ENCODE measurements at regions not wholly inside any gene's neighbourhood (a gene's known extent, or its start where the extent isn't known, plus 50 kb on each side); places are given as distances from the start of the nearest gene placed in this dataset.

DNA sequence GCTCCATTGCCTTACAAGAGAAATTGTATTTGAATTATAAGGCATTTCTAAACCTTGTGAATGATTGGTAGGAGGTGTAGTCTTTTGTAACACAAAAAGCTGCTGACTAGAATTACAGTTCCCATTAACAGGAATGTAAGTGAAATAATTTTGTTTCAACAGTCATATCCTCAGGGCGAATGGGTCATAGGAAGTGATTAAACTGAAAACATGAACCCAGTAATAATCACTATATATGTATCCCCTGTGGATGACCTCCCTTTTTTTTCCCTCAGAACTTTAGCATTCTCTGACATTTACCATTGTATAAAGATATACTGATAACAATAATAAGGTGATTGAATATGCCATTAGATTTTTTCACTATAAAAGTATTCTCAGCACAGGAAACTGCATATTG, 312.3 kb downstream of the ATP23 start:
- TF ChIP-seq, protein P1, sequence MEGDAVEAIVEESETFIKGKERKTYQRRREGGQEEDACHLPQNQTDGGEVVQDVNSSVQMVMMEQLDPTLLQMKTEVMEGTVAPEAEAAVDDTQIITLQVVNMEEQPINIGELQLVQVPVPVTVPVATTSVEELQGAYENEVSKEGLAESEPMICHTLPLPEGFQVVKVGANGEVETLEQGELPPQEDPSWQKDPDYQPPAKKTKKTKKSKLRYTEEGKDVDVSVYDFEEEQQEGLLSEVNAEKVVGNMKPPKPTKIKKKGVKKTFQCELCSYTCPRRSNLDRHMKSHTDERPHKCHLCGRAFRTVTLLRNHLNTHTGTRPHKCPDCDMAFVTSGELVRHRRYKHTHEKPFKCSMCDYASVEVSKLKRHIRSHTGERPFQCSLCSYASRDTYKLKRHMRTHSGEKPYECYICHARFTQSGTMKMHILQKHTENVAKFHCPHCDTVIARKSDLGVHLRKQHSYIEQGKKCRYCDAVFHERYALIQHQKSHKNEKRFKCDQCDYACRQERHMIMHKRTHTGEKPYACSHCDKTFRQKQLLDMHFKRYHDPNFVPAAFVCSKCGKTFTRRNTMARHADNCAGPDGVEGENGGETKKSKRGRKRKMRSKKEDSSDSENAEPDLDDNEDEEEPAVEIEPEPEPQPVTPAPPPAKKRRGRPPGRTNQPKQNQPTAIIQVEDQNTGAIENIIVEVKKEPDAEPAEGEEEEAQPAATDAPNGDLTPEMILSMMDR (IDR thresholded peaks at IDR 0.05) = no peak

GRCh38 chr12:58254463-58255100, 313.2 kb downstream of the ATP23 start:
- TF ChIP-seq, protein P1 (IDR thresholded peaks at IDR 0.05) = no peak

DNA sequence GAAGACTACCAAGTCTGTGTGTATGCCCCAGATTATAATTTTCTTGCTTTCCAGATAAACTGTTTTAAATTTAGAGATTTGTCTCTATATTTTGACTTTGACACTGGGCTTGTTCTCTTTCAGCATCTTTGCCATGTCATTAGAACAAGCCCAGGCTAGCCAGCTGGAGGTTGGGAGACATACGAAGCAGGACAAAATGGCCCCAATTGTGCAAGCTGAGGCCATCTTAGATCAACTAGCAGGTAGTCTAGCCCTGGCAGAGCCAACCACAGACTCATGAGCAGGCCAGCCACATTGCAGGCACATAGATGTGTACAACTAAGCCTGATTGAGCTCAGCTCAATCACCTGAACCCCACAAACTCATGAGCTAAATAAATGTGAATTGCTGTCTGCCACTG, 321.4 kb downstream of the ATP23 start:
- TF ChIP-seq, protein P1 (IDR thresholded peaks at IDR 0.05) = no peak

DNA sequence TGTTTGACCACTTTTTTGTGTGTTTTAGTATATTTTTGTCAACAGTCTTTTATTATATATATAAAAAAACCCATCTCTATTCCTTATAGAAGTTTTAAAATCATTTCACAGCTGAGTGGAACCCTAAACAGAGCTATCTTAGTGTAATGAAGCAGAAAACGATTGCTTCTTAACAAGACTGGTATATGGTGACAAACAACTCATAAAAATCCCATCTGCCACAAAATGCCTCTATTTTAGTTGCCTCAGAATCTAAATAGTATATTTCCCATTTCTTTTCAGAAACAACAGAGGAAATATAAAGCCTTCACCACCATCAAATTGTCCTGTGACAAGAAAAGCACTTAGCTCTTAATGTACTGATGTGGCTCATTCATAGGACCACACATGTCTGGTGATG, 322.4 kb downstream of the ATP23 start:
- TF ChIP-seq, protein P1 (IDR thresholded peaks at IDR 0.05) = no peak

DNA sequence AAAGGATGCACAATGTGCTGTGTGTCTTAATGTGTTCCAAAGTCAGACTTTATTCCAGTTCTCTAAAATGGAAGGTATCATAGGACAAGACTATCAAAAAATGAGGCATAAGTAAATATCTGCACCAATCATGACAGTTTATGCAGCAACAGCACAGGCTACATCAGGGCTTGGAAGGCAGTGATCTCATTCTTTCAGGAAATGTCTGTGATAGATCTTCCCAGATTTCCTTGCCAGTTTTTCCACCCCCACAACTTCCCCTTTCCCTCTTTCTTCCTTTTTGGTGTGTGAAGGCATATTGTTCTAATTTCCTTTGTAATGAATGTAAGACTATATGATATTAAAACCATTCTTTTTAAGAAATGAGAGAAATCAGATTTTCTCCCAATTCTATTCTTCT, 326.7 kb downstream of the ATP23 start:
- TF ChIP-seq, protein P1 (IDR thresholded peaks at IDR 0.05) = no peak

DNA sequence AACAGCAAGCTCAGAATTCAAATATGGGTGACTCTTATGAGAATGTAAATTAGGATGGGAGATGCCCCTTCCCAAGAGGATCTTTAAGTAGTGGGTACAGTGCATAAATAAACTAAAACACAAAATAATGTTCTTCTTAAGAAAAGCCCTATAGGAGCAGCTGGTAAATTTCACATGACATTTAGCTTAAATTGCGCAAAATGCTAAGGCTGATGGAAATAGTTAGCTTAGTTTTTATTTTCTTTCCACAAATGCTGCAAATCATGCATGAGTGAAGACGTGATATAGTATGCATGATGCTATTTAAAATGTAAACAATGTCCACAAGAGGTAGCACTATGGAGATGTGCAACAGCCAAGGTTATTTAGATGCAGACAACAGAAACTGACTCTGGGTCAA, 328.1 kb downstream of the ATP23 start:
- TF ChIP-seq, protein P1 (IDR thresholded peaks at IDR 0.05) = no peak

DNA sequence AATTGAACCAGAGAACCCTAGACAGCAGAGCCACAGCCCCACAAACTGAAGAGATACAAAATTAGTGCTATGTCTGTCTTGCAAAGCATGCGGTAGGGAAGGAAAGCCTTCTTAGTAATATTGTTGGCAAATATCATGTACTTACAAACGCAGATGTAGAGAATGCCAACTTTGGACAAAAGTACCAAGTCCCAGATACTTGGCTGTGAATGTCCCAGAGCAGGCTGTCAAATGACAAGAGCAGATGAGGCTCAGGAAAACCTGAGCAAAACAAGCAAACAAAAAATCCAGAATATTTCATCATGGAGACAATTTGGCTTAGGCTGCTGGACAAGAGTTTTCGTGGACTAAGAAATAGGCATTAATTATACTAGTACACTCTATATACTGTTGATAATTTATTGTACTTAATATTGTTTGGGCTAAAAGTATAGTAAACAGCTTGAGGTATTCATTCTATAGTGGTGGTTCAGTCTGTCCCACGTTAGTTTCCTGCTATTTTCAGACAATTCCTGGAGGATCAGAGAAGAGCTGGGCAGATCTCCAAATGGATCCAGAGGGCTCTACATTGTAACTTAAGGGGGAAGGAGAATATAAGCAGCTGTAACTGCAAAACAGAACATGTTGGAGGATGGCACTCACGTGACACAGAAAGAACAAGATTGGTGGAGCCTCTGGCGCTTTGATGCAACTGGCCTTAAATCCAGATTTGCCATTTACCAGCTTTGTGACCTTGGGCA, 329.8 kb downstream of the ATP23 start:
- TF ChIP-seq, protein P1 (IDR thresholded peaks at IDR 0.05) = no peak

All from LNCAP (cell line).